DLD1 (cell line): ENCODE measurements at regions not wholly inside any gene's neighbourhood (a gene's known extent, or its start where the extent isn't known, plus 50 kb on each side); places are given as distances from the start of the nearest gene placed in this dataset.

Source experiments
- in situ Hi-C: cut with HindIII; loops from 2 replicates; pipeline ENCODE4 v1.10.0; 2017; ENCODE audit warnings: low sequenced_read_pairs

DNA sequence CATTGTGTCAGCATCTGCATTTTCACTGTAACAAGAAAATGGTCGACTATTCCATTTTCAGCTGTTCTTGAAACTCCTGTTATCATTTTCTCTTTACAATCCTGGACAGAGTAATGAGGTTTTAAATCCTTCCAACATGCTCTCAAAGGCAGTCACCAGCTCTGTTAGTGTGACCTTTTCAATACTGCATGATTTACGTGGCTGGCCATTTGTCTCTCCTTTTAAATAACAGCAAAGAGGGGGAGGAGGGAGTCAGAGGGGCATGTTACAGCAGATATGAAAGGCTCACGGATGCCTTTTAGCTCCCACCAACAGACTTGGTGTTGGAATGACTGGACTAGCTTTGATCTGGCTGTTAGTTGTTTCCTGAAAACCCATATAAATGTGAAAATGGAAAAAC lies 1251.2 kb downstream of the AACS start:
- in situ Hi-C loops, result no loop called here

DNA sequence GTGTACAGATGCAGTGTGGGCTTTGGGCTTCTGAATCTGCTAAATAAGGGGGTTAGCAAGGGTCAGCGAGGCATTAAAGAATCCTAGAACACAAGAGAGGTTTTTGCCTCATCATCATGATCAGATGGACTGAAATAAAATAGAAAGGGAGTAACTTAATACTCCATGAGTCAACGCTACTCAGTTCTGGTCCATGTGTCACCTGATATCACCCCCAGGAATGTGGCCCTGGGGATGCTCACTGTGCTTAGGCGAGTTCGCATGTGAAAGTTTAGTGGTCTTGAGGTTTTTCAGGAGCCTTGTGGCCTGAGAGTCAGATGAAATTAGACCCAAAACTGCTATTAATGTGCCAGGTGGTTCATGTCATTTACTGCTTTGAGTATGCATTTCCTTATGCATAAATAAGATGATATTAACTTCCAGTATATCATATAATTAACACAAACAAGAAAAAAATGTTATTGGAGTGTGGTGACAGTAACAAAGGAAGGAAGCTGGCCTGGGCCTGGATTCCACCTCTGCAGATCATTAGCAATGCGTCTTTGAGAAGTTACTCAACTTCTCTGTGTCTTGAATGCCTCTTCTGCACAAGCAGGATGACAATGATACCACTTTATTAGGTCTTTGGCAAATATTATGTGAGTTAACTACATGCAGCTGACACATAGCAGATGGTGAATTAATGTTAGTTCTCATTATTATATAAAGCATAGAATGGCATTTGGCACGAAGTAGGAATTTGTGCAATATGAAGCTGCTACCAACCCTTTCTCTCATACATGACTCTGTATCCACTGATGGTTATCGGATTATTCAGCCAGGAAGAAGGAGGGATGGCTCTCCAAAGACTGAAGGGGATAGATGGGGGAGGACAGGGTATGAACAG lies 1272.6 kb downstream of the AACS start:
- in situ Hi-C loops, result no loop called here

GRCh38 chr12:126342866-126343265 lies 1277.6 kb downstream of the AACS start:
- in situ Hi-C loops, result no loop called here

GRCh38 chr12:126343321-126343720 lies 1278.1 kb downstream of the AACS start:
- in situ Hi-C loops, result no loop called here

DNA sequence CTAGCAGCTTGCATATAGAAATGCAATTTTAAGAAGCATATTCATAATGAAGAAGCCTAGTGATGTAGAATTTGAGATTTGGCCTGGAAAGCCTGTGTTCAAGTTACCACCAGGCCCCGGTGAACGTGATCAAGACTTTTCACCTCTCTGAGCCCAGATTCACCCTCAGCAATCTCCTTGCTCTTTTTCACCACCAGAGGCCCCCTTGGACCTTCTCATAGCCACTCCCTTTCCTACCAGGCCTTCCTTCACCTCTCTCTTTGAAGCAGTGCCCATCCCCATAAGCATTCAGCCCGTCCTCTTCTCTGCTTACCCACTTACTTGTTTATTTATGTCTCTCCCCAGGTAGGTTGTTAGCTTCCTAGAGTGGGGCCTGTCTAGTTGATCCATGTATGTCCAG lies 1280.9 kb downstream of the AACS start:
- in situ Hi-C loops, result no loop called here

DNA sequence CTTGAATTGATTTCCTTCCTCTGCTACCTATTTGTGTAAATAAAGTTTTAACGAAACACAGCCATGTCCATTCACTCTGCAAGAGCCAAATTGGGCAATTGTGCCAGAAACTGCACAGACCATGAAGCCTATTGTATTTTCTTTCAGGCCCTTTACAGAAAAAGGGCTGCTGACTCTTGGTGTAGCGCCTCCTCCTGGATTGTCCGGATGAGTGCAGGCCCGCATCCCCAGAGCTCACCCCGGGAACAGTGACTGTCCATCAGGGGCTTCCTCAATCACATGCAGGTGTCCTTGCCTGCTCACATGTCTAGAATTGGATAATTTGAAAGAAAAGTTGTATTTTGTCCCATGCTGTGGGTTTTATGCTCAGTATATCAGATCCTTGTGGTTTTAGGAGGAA lies 1282.2 kb downstream of the AACS start:
- in situ Hi-C loops, result no loop called here

DNA sequence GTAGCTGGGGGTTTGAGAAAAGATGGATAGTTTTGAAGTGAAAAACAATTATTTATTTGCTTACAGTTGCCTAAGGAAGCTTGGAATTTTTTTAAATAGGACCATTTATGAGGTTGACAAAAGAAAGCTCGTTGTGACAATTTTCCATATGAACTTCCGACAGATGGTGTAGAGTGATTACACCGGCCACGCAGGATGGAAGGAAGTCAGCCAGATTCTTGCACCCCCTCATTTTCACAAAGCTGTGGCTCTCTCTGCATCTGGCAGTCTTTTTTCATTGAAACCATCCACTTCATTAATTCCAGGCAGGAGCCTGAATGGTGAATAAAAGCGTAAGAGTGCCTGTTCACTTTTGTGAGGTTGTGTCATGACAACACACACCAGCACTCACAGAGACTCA lies 1284.1 kb downstream of the AACS start:
- in situ Hi-C loops, result no loop called here

- in situ Hi-C loops, result no loop called here
Measured at GRCh38 chr12:126353604-126354003, 1288.4 kb downstream of the AACS start.

DNA sequence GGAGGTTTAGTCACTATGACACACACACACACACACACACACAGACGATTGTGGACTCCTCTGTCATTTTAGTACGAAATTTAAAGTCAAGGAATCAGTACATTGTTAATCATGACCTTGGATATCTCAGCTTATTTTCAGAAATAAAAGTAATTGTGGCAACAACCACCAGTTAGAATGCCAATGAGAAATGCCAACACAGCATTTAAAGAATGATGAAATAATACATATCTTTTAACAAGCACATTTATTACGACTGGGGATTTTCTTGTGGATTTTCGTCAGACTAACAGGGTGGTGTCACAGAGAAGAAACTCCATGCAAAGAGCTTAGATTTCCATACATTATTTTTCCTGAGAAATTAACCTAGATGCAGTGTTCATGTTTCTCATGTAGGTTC lies 1289.4 kb downstream of the AACS start:
- in situ Hi-C loops, result no loop called here

DNA sequence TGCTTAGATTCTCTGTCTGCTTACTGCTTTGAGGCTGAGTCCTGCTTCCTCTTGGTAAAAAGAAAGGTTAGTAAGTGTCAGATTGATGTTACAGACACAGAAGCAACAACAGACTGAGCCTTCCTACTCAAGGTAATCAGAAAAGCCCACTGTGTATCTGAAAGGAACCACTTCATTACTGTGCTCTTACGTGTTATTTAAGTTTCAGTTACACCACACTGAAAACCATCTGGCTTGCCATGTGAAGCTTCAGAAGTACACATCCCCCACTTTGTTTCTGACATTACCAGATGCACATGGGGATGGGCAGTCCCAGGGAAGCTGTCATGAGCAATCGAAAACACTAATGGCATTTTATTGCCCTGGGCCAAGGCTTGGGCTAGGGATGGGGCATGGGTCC lies 1290.1 kb downstream of the AACS start:
- in situ Hi-C loops, result no loop called here

- in situ Hi-C loops, result no loop called here
Measured at GRCh38 chr12:126358806-126359205, 1293.6 kb downstream of the AACS start.

DNA sequence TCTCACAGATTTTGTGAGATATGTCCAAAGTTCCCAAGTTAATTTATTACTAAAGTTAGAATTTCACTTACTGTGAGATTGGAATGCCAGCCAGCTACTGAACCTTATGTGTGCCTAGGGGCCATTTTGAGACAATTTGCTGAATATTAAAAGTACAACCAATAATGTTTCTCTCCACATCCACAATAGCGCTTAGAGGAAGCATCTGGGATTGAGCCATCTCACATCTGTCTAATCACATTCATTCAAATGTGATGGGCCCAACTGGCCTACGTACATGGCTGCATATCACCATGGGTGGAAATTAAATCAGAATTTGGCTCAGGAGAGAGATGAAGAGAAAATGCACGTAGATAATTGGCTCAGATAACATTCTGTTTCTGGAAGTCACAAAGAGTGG lies 1294.0 kb downstream of the AACS start:
- in situ Hi-C loops, result no loop called here

DNA sequence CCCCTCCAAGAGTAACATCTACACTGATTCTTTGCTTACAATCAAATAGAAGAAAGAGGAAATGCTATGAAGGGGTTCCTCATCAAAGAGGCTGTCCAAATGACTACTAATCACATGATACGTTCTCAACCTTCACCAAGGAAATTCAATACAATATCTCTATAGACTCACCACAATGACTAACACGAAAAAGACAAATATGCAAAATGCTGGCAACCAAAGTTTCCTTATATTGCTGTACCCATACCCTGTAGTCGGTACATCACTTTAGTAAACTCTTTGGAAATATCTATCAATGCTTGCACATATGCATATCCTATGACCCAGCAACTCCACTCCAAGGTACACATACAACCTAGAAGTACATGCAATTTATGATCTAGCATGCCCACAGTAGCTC lies 1296.6 kb downstream of the AACS start:
- in situ Hi-C loops, result no loop called here

GRCh38 chr12:126362493-126362892 lies 1297.3 kb downstream of the AACS start:
- in situ Hi-C loops, result no loop called here

- in situ Hi-C loops, result no loop called here
Measured at GRCh38 chr12:126362964-126363363, 1297.7 kb downstream of the AACS start.

DNA sequence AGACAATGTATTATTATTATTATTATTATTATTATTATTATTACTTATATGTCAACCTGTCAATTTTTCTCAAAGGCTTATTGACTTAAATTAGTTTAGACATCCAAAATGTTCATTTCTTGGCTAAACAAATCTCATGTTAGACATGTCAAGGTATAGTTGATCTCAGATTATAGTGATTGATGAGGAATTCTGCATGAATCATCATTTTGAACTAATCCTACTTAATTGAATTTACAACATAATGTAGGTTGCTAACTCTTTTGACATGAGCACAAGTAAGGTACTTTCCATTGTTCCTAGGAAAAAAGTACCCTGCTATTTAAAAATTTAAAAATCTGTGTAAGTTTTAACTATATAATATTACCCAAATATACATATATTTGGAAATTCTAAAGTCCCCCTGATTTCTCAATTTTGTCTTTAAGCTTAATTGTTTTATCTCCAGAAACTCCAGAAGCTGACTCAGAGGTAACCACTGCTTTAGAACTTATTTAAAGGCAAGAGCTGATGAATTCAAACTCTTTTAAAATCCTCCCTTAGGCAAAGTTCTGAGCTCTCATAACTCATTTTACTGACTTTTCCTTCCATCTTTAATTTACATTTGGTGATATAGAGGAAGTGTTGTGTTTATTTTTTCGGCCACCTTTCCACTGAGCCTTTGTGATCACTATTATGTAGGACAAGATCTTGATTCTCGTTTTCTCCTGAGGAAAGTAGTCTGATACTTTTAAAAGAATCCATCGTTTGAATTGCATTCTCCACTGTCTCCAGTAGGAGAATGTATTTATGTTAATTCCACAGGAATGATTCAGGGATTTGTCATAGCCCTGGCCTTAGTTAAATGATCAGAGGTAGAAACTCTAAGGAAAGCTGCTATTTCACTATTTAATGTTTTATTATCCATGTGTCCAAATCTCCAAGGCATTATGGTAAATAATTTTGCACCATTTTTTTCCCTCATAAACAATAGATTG lies 1304.5 kb downstream of the AACS start:
- in situ Hi-C loops, result no loop called here

GRCh38 chr12:126383506-126383905 lies 1318.3 kb downstream of the AACS start:
- in situ Hi-C loops, result no loop called here

GRCh38 chr12:126384026-126384564 lies 1318.9 kb downstream of the AACS start:
- in situ Hi-C loops, result no loop called here

GRCh38 chr12:126385785-126386184 lies 1320.5 kb downstream of the AACS start:
- in situ Hi-C loops, result no loop called here

- in situ Hi-C loops, result no loop called here
Measured at GRCh38 chr12:126389220-126389841, 1324.1 kb downstream of the AACS start.

GRCh38 chr12:126389961-126390360 lies 1324.7 kb downstream of the AACS start:
- in situ Hi-C loops, result no loop called here
